Loucy (cell line): ENCODE measurements at regions not wholly inside any gene's neighbourhood (a gene's known extent, or its start where the extent isn't known, plus 50 kb on each side); places are given as distances from the start of the nearest gene placed in this dataset.

Experiments
- H2AFZ ChIP-seq: fragments of 200-600 bp; sonication (generic); 2 replicates; pipeline ENCODE4 v1.6.0; 2016; ENCODE audit warnings: antibody characterized with exemption, mild to moderate bottlenecking, low read length, moderate library complexity
- H3F3A ChIP-seq: fragments of 200-600 bp; 2 replicates; pipeline ENCODE4 v1.6.0; 2016; ENCODE audit warnings: antibody characterized with exemption, low read depth, mild to moderate bottlenecking
- H3K27me3 ChIP-seq: fragments of 200-600 bp; sonication (generic); 2 replicates; pipeline ENCODE4 v1.6.1; 2014; ENCODE audit warnings: low read length, mild to moderate bottlenecking; ENCODE audit not compliant: insufficient read depth, poor library complexity, severe bottlenecking
- H3K36me3 ChIP-seq: fragments of 200-600 bp; sonication (generic); 2 replicates; pipeline ENCODE4 v1.6.1; 2016; ENCODE audit warnings: low read length; ENCODE audit not compliant: insufficient read depth
- H3K4me1 ChIP-seq: fragments of 200-600 bp; sonication (generic); 2 replicates; pipeline ENCODE4 v1.5.1; 2014; ENCODE audit warnings: low read length, mild to moderate bottlenecking; ENCODE audit not compliant: insufficient read depth, poor library complexity, severe bottlenecking
- H3K4me2 ChIP-seq: fragments of 200-600 bp; sonication (generic); 2 replicates; pipeline ENCODE4 v1.6.0; 2014; ENCODE audit warnings: antibody characterized with exemption, low read length, low read depth, mild to moderate bottlenecking; ENCODE audit not compliant: poor library complexity, severe bottlenecking
- H3K4me3 ChIP-seq: fragments of 200-600 bp; sonication (generic); 2 replicates; pipeline ENCODE4 v1.5.1; 2014; ENCODE audit warnings: low read length, mild to moderate bottlenecking, mixed read lengths; ENCODE audit not compliant: poor library complexity, severe bottlenecking
- H3K79me2 ChIP-seq: fragments of 200-600 bp; sonication (generic); 2 replicates; pipeline ENCODE4 v1.6.1; 2014; ENCODE audit warnings: low read length; ENCODE audit not compliant: insufficient read depth
- H3K9ac ChIP-seq: fragments of 200-600 bp; sonication (generic); 2 replicates; pipeline ENCODE4 v1.6.0; 2014; ENCODE audit warnings: mild to moderate bottlenecking, low read depth, low read length, moderate library complexity; ENCODE audit not compliant: poor library complexity, severe bottlenecking
- H3K9me2 ChIP-seq: fragments of 200-600 bp; sonication (generic); replicated peaks from 2 replicates; pipeline ENCODE4 v1.6.1; 2016; ENCODE audit warnings: low read depth, low read length, mixed read lengths
- H3K9me3 ChIP-seq: fragments of 200-600 bp; sonication (generic); 2 replicates; pipeline ENCODE4 v1.6.1; 2014; ENCODE audit warnings: mild to moderate bottlenecking, antibody characterized with exemption, low read length, low read depth; ENCODE audit not compliant: insufficient read depth
- H4K20me1 ChIP-seq: fragments of 200-600 bp; sonication (generic); 2 replicates; pipeline ENCODE4 v1.6.0; 2014; ENCODE audit warnings: antibody characterized with exemption, low read length, mild to moderate bottlenecking; ENCODE audit not compliant: insufficient read depth, poor library complexity, severe bottlenecking
- EZH2phosphoT487 ChIP-seq: fragments of 200-600 bp; IDR thresholded peaks from 2 replicates; pipeline ENCODE4 v1.6.1; 2018; ENCODE audit warnings: antibody characterized with exemption, mild to moderate bottlenecking, moderate library complexity, borderline replicate concordance
- TF ChIP-seq, protein P1 (sequence below): fragments of 200-600 bp; sonication (generic); conservative IDR thresholded peaks from 2 replicates; pipeline ENCODE4 v1.5.1; 2014; ENCODE audit warnings: mild to moderate bottlenecking, antibody characterized with exemption, low read length

DNA sequence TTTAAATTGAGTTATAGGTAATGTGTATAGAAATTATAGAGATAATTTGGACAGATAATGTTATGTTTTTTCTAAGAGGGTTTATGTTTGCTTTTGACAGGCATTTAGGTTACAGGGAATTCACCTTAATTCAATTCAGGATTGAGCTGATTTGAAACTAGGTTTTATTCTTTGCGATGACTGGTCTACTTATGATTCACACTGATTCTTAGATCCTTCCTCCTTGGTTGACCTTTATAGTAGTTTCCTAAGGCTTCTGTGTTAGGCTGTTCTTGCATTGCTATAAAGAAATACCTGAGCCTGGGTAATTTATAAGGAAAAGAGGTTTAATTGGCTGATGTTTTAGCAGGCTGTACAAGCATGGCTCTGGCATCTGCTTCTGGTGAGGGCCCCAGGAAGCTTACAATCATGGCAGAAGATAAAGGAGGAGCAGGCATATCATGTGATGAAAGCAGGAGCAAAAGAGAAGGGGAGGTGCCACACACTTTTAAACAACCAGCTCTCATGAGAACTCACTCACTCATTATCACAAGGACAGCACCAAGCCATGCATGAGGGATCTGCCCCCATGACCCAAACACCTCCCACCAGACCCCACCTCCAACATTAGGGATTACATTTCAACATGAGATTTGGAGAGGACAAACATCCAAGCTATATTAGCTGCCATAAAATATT lies 155.0 kb upstream of the SFRP2 start:
- H3K9ac ChIP-seq: no peak overlapping the region

DNA sequence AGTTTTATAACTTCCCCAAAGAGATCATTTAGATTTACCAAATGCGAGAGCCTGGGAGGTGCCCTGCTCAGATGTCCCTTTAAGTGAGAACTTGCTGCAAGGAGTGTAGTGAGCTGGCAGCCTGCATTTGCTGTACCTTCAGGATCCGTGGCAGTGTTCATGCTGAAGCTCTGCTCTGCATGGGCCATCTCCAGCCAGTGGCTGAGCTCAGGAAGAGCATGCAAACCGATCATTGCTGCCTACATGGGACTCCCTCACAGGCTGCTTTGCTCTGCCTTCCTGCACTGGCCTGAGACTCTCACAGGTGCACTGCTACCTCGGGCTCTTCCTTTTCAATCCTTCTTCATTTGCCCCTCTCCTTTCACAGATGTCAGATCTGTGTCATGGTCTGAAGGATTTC lies 152.0 kb upstream of the SFRP2 start:
- Histone ChIP-seq H3K4me3 (peak overlapping the region; percentile 29), H3K27me3 (no peaks in the 10 kb centered on the region), H3K79me2 (no peaks in the 10 kb centered on the region), H4K20me1 (no peaks in the 10 kb centered on the region), H3K36me3 (no peaks in the 10 kb centered on the region), H3K9me2 (no peaks in the 10 kb centered on the region), H3K9me3 (peaks cover 6% of the 10 kb centered on the region; the same call in 1 of the 2 replicates), H3K4me2 (peak overlapping the region; percentile 55), H2AFZ (peak overlapping the region; percentile 11), H3K4me1 (peaks cover 52% of the 10 kb centered on the region), H3F3A (no peaks in the 10 kb centered on the region), H3K9ac (peak overlapping the region; percentile 30)
- no peak for TF ChIP-seq EZH2phosphoT487
- TF ChIP-seq, protein P1, sequence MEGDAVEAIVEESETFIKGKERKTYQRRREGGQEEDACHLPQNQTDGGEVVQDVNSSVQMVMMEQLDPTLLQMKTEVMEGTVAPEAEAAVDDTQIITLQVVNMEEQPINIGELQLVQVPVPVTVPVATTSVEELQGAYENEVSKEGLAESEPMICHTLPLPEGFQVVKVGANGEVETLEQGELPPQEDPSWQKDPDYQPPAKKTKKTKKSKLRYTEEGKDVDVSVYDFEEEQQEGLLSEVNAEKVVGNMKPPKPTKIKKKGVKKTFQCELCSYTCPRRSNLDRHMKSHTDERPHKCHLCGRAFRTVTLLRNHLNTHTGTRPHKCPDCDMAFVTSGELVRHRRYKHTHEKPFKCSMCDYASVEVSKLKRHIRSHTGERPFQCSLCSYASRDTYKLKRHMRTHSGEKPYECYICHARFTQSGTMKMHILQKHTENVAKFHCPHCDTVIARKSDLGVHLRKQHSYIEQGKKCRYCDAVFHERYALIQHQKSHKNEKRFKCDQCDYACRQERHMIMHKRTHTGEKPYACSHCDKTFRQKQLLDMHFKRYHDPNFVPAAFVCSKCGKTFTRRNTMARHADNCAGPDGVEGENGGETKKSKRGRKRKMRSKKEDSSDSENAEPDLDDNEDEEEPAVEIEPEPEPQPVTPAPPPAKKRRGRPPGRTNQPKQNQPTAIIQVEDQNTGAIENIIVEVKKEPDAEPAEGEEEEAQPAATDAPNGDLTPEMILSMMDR: no peak

More for the DNA sequence above, 155.0 kb upstream of the SFRP2 start:
- H3K27me3 ChIP-seq: no peaks in the 10 kb centered on the region
- H3F3A ChIP-seq: no peaks in the 10 kb centered on the region
- no peaks in the 10 kb centered on the region for H3K36me3 ChIP-seq
- H3K4me3 ChIP-seq: no peak overlapping the region
- H3K4me2 ChIP-seq: no peak overlapping the region
- peaks cover 11% of the 10 kb centered on the region; the same call in 1 of the 2 replicates for H3K9me3 ChIP-seq
- H4K20me1 ChIP-seq: no peaks in the 10 kb centered on the region
- H3K79me2 ChIP-seq: no peaks in the 10 kb centered on the region
- TF ChIP-seq, protein P1: no peak
- TF ChIP-seq EZH2phosphoT487: no peak
- peaks cover 48% of the 10 kb centered on the region for H3K4me1 ChIP-seq
- no peak overlapping the region for H2AFZ ChIP-seq
- no peaks in the 10 kb centered on the region for H3K9me2 ChIP-seq

DNA sequence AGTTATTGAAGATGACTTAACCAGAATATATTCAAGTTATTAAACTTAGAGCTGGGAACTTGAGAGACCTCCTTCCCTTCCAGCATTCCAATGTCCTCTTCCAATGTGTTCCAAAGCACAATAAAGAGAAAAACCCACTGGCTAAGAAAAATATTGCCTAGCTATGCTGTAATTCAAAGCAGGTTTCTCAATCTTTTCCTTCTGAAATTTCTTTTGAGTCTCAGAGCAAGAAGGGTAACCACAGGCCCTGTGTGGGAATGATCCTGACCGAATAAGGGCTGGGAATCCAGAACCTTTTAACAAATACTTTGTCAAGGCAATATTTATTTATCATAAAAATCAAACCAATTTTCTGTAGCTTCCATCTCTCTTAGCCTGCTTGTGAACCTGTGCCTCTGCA lies 150.7 kb upstream of the SFRP2 start:
- H3K79me2 ChIP-seq: no peaks in the 10 kb centered on the region
- H4K20me1 ChIP-seq: no peaks in the 10 kb centered on the region
- no peaks in the 10 kb centered on the region for H3K27me3 ChIP-seq
- H3K36me3 ChIP-seq: no peaks in the 10 kb centered on the region
- no peak for TF ChIP-seq EZH2phosphoT487
- TF ChIP-seq, protein P1: no peak
- no peaks in the 10 kb centered on the region for H3K9me2 ChIP-seq
- H3K4me3 ChIP-seq: no peak overlapping the region
- H3F3A ChIP-seq: no peaks in the 10 kb centered on the region
- H3K9me3 ChIP-seq: no peaks in the 10 kb centered on the region
- H3K4me1 ChIP-seq: peaks cover 65% of the 10 kb centered on the region
- no peak overlapping the region for H3K9ac ChIP-seq
- H3K4me2 ChIP-seq: peak overlapping the region; percentile 55
- peak overlapping the region; percentile 34; the same call in 1 of the 2 replicates for H2AFZ ChIP-seq
